PC-3 (cell line): ENCODE measurements at regions not wholly inside any gene's neighbourhood (a gene's known extent, or its start where the extent isn't known, plus 50 kb on each side); places are given as distances from the start of the nearest gene placed in this dataset.

Experiments used
- EZH2 ChIP-seq: fragments of 300-600 bp; sonication (generic); IDR thresholded peaks from one replicate; pipeline ENCODE4 v1.6.1; 2017; ENCODE audit warnings: antibody characterized with exemption, mild to moderate bottlenecking, low read length; ENCODE audit not compliant: unreplicated experiment
- TF ChIP-seq, protein P1 (sequence below): fragments of 300-600 bp; sonication (generic); conservative IDR thresholded peaks from 2 replicates; pipeline ENCODE4 v1.5.1; 2017; ENCODE audit warnings: antibody characterized with exemption, low read depth, mild to moderate bottlenecking, low read length

DNA sequence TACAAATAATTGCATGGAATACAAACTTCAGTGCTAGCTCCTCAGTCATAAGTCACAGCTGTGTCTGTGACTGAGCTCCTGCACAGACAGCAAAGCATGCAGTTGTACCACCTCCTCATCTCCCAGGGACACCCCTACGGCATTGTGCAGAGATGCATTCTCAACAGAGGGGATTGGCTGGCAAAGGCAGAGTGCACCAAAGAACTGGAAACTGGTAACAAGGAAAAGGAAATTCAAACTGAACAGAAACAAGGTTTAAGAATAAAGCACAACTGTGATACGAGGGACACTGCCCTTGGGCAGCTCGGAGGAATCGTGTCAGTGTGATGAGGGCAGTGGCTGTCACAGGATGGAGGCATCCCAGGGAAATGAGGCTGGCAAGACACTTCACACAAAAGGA is 126.1 kb upstream of the SOX1 start:
- TF ChIP-seq, protein P1, sequence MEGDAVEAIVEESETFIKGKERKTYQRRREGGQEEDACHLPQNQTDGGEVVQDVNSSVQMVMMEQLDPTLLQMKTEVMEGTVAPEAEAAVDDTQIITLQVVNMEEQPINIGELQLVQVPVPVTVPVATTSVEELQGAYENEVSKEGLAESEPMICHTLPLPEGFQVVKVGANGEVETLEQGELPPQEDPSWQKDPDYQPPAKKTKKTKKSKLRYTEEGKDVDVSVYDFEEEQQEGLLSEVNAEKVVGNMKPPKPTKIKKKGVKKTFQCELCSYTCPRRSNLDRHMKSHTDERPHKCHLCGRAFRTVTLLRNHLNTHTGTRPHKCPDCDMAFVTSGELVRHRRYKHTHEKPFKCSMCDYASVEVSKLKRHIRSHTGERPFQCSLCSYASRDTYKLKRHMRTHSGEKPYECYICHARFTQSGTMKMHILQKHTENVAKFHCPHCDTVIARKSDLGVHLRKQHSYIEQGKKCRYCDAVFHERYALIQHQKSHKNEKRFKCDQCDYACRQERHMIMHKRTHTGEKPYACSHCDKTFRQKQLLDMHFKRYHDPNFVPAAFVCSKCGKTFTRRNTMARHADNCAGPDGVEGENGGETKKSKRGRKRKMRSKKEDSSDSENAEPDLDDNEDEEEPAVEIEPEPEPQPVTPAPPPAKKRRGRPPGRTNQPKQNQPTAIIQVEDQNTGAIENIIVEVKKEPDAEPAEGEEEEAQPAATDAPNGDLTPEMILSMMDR = no peak
- no peak for TF ChIP-seq EZH2
